ENCODE measurements at regions not wholly inside any gene's neighbourhood (a gene's known extent, or its start where the extent isn't known, plus 50 kb on each side); places are given as distances from the start of the nearest gene placed in this dataset.

GRCh38 chr9:61668846-61669245, 479.0 kb downstream of the SPATA31A7 start:
- TF ChIP-seq CTCF (IDR thresholded peaks at IDR 0.05) = no peak
- TF ChIP-seq POLR2A (IDR thresholded peaks at IDR 0.05) = no peak
